B cell (primary cell): ENCODE measurements at regions not wholly inside any gene's neighbourhood (a gene's known extent, or its start where the extent isn't known, plus 50 kb on each side); places are given as distances from the start of the nearest gene placed in this dataset.

Source experiments
- CTCF ChIP-seq: fragments of 200-600 bp; IDR thresholded peaks from one replicate; pipeline ENCODE4 v1.8.0; 2022; ENCODE audit warnings: antibody characterized with exemption, mild to moderate bottlenecking
- EZH2 ChIP-seq: IDR thresholded peaks from 2 replicates; pipeline ENCODE4 v1.6.1; 2012; ENCODE audit warnings: borderline replicate concordance, low read depth, mild to moderate bottlenecking, moderate library complexity, low read length; ENCODE audit not compliant: insufficient read depth, poor library complexity, severe bottlenecking

GRCh38 chr10:118910702-118911101 is 118.8 kb upstream of the NANOS1 start:
- no peak for TF ChIP-seq CTCF
- no peak for TF ChIP-seq EZH2
